Naive thymus-derived CD4-positive, alpha-beta T cell (primary cell): ENCODE measurements at regions not wholly inside any gene's neighbourhood (a gene's known extent, or its start where the extent isn't known, plus 50 kb on each side); places are given as distances from the start of the nearest gene placed in this dataset.
A peak's percentile ranks its signal among the peaks of the same experiment; 100 is the strongest.

Experiments
- ATAC-seq: fragments of 150-1000 bp; cut with Tn5 transposase; 2 replicates; pipeline ENCODE4 v1.10.0; 2021; ENCODE audit warnings: mild to moderate bottlenecking, moderate library complexity
- CTCF ChIA-PET: fragments of 350-600 bp; sonication (Branson Sonifier 250); formaldehyde crosslinking; loops from one replicate; lab custom pipeline; 2021; ENCODE audit warnings: antibody characterized with exemption; lab: Charles Lee
- POLR2A ChIA-PET: fragments of 350-600 bp; sonication (Branson Sonifier 250); formaldehyde crosslinking; loops from one replicate; lab custom pipeline; 2021; ENCODE audit warnings: antibody characterized with exemption, inconsistent platforms; lab: Charles Lee
- DNase-seq, 9 donors: peaks; one replicate each; pipeline versions ENCODE4 v3.0.0 to v3.0.0-alpha.2; 2020 to 2022; ENCODE audit warnings: mixed read lengths in 1 of 9
- H3K27ac ChIP-seq: one replicate; pipeline ENCODE4 v1.7.0; 2013; ENCODE audit warnings: mild to moderate bottlenecking, low read depth, low read length, moderate library complexity
- H3K27me3 ChIP-seq, 2 donors: one replicate each; pipeline ENCODE4 v1.7.0; 2013; ENCODE audit warnings: low read length in 2 of 2, mild to moderate bottlenecking in 2 of 2, moderate library complexity in 2 of 2; ENCODE audit not compliant: control insufficient read depth in 2 of 2, insufficient read depth in 2 of 2
- H3K36me3 ChIP-seq, 3 experiments: 1 replicate in 2 of 3; 2 replicates in 1 of 3; pipeline ENCODE4 v1.7.0; 2013; ENCODE audit warnings: low read length in 3 of 3, mild to moderate bottlenecking in 3 of 3, moderate library complexity in 1 of 3; ENCODE audit not compliant: insufficient read depth in 3 of 3, control insufficient read depth in 2 of 3
- H3K4me1 ChIP-seq, 2 donors: one replicate each; pipeline ENCODE4 v1.7.0; 2013; ENCODE audit warnings: low read length in 2 of 2, mild to moderate bottlenecking in 2 of 2, moderate library complexity in 1 of 2; ENCODE audit not compliant: control insufficient read depth in 2 of 2, insufficient read depth in 2 of 2
- H3K4me3 ChIP-seq: 2 replicates; pipeline ENCODE4 v1.7.0; 2013; ENCODE audit warnings: mild to moderate bottlenecking, low read length
- H3K9me3 ChIP-seq, 3 experiments: 1 replicate in 2 of 3; 2 replicates in 1 of 3; pipeline ENCODE4 v1.7.0; 2013; ENCODE audit warnings: low read length in 3 of 3; ENCODE audit not compliant: control insufficient read depth in 2 of 3
- H3K27ac Mint-ChIP-seq, 9 donors: one replicate each; pipeline ENCODE4 v1.8.0; 2020 to 2022; ENCODE audit warnings: mixed read lengths in 9 of 9, mild to moderate bottlenecking in 8 of 9, moderate library complexity in 5 of 9, inconsistent platforms in 2 of 9
- H3K27me3 Mint-ChIP-seq, 5 donors: one replicate each; pipeline ENCODE4 v1.8.0; 2021 to 2022; ENCODE audit warnings: mixed read lengths in 5 of 5, mild to moderate bottlenecking in 1 of 5
- H3K36me3 Mint-ChIP-seq, 5 donors: one replicate each; pipeline ENCODE4 v1.8.0; 2020 to 2022; ENCODE audit warnings: mixed read lengths in 5 of 5, mild to moderate bottlenecking in 3 of 5, inconsistent platforms in 1 of 5
- H3K4me1 Mint-ChIP-seq, 7 donors: one replicate each; pipeline ENCODE4 v1.8.0; 2020 to 2022; ENCODE audit warnings: mixed read lengths in 7 of 7, mild to moderate bottlenecking in 3 of 7, inconsistent platforms in 1 of 7
- H3K4me3 Mint-ChIP-seq, 10 donors: one replicate each; pipeline ENCODE4 v1.8.0; 2020 to 2022; ENCODE audit warnings: mild to moderate bottlenecking in 10 of 10, mixed read lengths in 10 of 10, moderate library complexity in 6 of 10, inconsistent platforms in 2 of 10
- H3K9me3 Mint-ChIP-seq, 11 donors: one replicate each; pipeline ENCODE4 v1.8.0; 2020 to 2022; ENCODE audit warnings: mixed read lengths in 11 of 11, mild to moderate bottlenecking in 4 of 11, inconsistent platforms in 1 of 11, moderate library complexity in 1 of 11
- intact Hi-C, 2 donors: fragments of 100-400 bp; cut with micrococcal nuclease; formaldehyde crosslinking; loops; one replicate each; pipeline ENCODE4 v1.15.1; 2023

- Mint-ChIP-seq H3K4me3 (no peak overlapping the region), H3K4me1 (no peaks in the 10 kb centered on the region), H3K27me3 (peaks cover 4 to 30% (median 18%) of the 10 kb centered on the region in 5 donors), H3K36me3 (no peaks in the 10 kb centered on the region), H3K27ac (no peak overlapping the region), H3K9me3 (peaks cover 0 to 23% (median 9%) of the 10 kb centered on the region in 11 donors)
- intact Hi-C loops = no loop called here
- Histone ChIP-seq H3K27ac (no peak overlapping the region), H3K36me3 (no peaks in the 10 kb centered on the region), H3K27me3 (no peaks in the 10 kb centered on the region), H3K4me3 (no peak overlapping the region), H3K9me3 (no peaks in the 10 kb centered on the region), H3K4me1 (no peaks in the 10 kb centered on the region)
- ChIA-PET POLR2A (no interaction called here), CTCF (no interaction called here)
- DNase-seq (no peak), ATAC-seq (no peak)
Measured at GRCh38 chr12:64976131-64976530, 145.0 kb downstream of the WIF1 start.

- H3K4me3 ChIP-seq = no peak overlapping the region
- POLR2A ChIA-PET = no interaction called here
- H3K27ac ChIP-seq = no peak overlapping the region
- Mint-ChIP-seq H3K4me3 (no peak overlapping the region), H3K9me3 (peaks cover 0 to 26% (median 8%) of the 10 kb centered on the region in 11 donors), H3K4me1 (no peaks in the 10 kb centered on the region), H3K27me3 (peaks cover 0 to 55% (median 23%) of the 10 kb centered on the region in 5 donors), H3K36me3 (no peaks in the 10 kb centered on the region), H3K27ac (no peak overlapping the region)
- H3K4me1 ChIP-seq = no peaks in the 10 kb centered on the region
- H3K36me3 ChIP-seq = no peaks in the 10 kb centered on the region
- ATAC-seq = no peak
- H3K27me3 ChIP-seq = no peaks in the 10 kb centered on the region
- no peak for DNase-seq
- H3K9me3 ChIP-seq = no peaks in the 10 kb centered on the region
- intact Hi-C loops = no loop called here
- CTCF ChIA-PET = no interaction called here
Measured at GRCh38 chr12:64983771-64984278, 137.3 kb downstream of the WIF1 start.

- peaks cover 2 to 42% (median 32%) of the 10 kb centered on the region in 5 donors for H3K27me3 Mint-ChIP-seq
- DNase-seq (no peak), ATAC-seq (no peak)
- intact Hi-C loops = no loop called here
- H3K36me3 ChIP-seq = no peaks in the 10 kb centered on the region
- CTCF ChIA-PET = no interaction called here
- H3K27ac ChIP-seq = no peak overlapping the region
- H3K9me3 ChIP-seq = no peaks in the 10 kb centered on the region
- H3K4me3 Mint-ChIP-seq = no peak overlapping the region
- H3K36me3 Mint-ChIP-seq = no peaks in the 10 kb centered on the region
- POLR2A ChIA-PET = no interaction called here
- peaks cover 0 to 7% (median 0%) of the 10 kb centered on the region in 11 donors for H3K9me3 Mint-ChIP-seq
- H3K4me3 ChIP-seq = no peak overlapping the region
- no peak overlapping the region for H3K27ac Mint-ChIP-seq
- H3K27me3 ChIP-seq = no peaks in the 10 kb centered on the region
- H3K4me1 Mint-ChIP-seq = no peaks in the 10 kb centered on the region
- no peaks in the 10 kb centered on the region for H3K4me1 ChIP-seq
Measured at GRCh38 chr12:64991121-64991611, 129.9 kb downstream of the WIF1 start.

GRCh38 chr12:64992116-64992515 is 129.0 kb downstream of the WIF1 start:
- POLR2A ChIA-PET = no interaction called here
- H3K9me3 Mint-ChIP-seq = peaks cover 0 to 7% (median 0%) of the 10 kb centered on the region in 11 donors

GRCh38 chr12:64992641-64993040 is 128.5 kb downstream of the WIF1 start:
- H3K4me1 ChIP-seq = no peaks in the 10 kb centered on the region
- no peak for ATAC-seq
- peaks cover 2 to 38% (median 34%) of the 10 kb centered on the region in 5 donors for H3K27me3 Mint-ChIP-seq
- H3K4me3 Mint-ChIP-seq = no peak overlapping the region
- intact Hi-C loops = no loop called here
- CTCF ChIA-PET = no interaction called here
- peak overlapping the region in 1 of 9 donors; percentile 11 for H3K27ac Mint-ChIP-seq
- H3K9me3 Mint-ChIP-seq = peaks cover 0 to 7% (median 0%) of the 10 kb centered on the region in 11 donors
- no peaks in the 10 kb centered on the region for H3K9me3 ChIP-seq
- H3K27me3 ChIP-seq = no peaks in the 10 kb centered on the region
- DNase-seq = no peak
- H3K36me3 ChIP-seq = no peaks in the 10 kb centered on the region
- POLR2A ChIA-PET = no interaction called here
- no peak overlapping the region for H3K27ac ChIP-seq
- H3K4me1 Mint-ChIP-seq = no peaks in the 10 kb centered on the region
- no peaks in the 10 kb centered on the region for H3K36me3 Mint-ChIP-seq
- no peak overlapping the region for H3K4me3 ChIP-seq

More at GRCh38 chr12:64992116-64992515, 129.0 kb downstream of the WIF1 start:
- Histone ChIP-seq H3K4me1 (no peaks in the 10 kb centered on the region), H3K27ac (no peak overlapping the region), H3K9me3 (no peaks in the 10 kb centered on the region), H3K36me3 (no peaks in the 10 kb centered on the region), H3K27me3 (no peaks in the 10 kb centered on the region), H3K4me3 (no peak overlapping the region)
- no peak overlapping the region for H3K27ac Mint-ChIP-seq
- CTCF ChIA-PET = no interaction called here
- intact Hi-C loops = no loop called here
- H3K27me3 Mint-ChIP-seq = peaks cover 2 to 38% (median 31%) of the 10 kb centered on the region in 5 donors
- no peaks in the 10 kb centered on the region for H3K4me1 Mint-ChIP-seq
- ATAC-seq (no peak), DNase-seq (no peak)
- no peak overlapping the region for H3K4me3 Mint-ChIP-seq
- no peaks in the 10 kb centered on the region for H3K36me3 Mint-ChIP-seq

GRCh38 chr12:64993461-64993860 is 127.6 kb downstream of the WIF1 start:
- peaks cover 0 to 7% (median 0%) of the 10 kb centered on the region in 11 donors for H3K9me3 Mint-ChIP-seq
- no peak overlapping the region for H3K4me3 ChIP-seq
- no peak overlapping the region for H3K27ac Mint-ChIP-seq
- CTCF ChIA-PET = no interaction called here
- no peaks in the 10 kb centered on the region for H3K9me3 ChIP-seq
- H3K4me1 ChIP-seq = no peaks in the 10 kb centered on the region
- no peaks in the 10 kb centered on the region for H3K36me3 ChIP-seq
- H3K36me3 Mint-ChIP-seq = no peaks in the 10 kb centered on the region
- no peak overlapping the region for H3K4me3 Mint-ChIP-seq
- POLR2A ChIA-PET = no interaction called here
- no peak for DNase-seq
- intact Hi-C loops = no loop called here
- no peaks in the 10 kb centered on the region for H3K4me1 Mint-ChIP-seq
- peaks cover 2 to 38% (median 36%) of the 10 kb centered on the region in 5 donors for H3K27me3 Mint-ChIP-seq
- H3K27ac ChIP-seq = no peak overlapping the region
- H3K27me3 ChIP-seq = no peaks in the 10 kb centered on the region
- no peak for ATAC-seq

GRCh38 chr12:64995816-64996215 is 125.3 kb downstream of the WIF1 start:
- Histone ChIP-seq H3K27me3 (no peaks in the 10 kb centered on the region), H3K9me3 (no peaks in the 10 kb centered on the region), H3K27ac (no peak overlapping the region), H3K4me3 (no peak overlapping the region), H3K36me3 (no peaks in the 10 kb centered on the region), H3K4me1 (no peaks in the 10 kb centered on the region)
- Mint-ChIP-seq H3K27me3 (peaks cover 2 to 33% (median 25%) of the 10 kb centered on the region in 5 donors), H3K9me3 (peaks cover 0 to 7% (median 0%) of the 10 kb centered on the region in 11 donors), H3K4me3 (no peak overlapping the region), H3K27ac (no peak overlapping the region), H3K4me1 (no peaks in the 10 kb centered on the region), H3K36me3 (no peaks in the 10 kb centered on the region)
- POLR2A ChIA-PET = no interaction called here
- CTCF ChIA-PET = no interaction called here
- no peak for ATAC-seq
- no peak for DNase-seq
- intact Hi-C loops = no loop called here
